K562 (cell line): ENCODE measurements at regions not wholly inside any gene's neighbourhood (a gene's known extent, or its start where the extent isn't known, plus 50 kb on each side); places are given as distances from the start of the nearest gene placed in this dataset.

ENCODE experiments used
- ATAC-seq: fragments of 200-7000 bp; cut with Tn5 transposase; 3 replicates; pipeline ENCODE4 v1.9.1; 2020; ENCODE audit warnings: moderate library complexity
- BruUV-seq: library from RNA; stranded (reverse); fragments of 400-500 nt; replicated peaks from 2 replicates; lab custom pipeline; 2021; lab: Mats Ljungman, UMichigan
- CTCF ChIA-PET: fragments of 300-600 bp; formaldehyde crosslinking; extraction: SDS; loops from one replicate; lab custom pipeline; 2021; ENCODE audit warnings: low intra/inter-chr PET ratio; lab: Yijun Ruan, JAX
- POLR2A ChIA-PET: fragments of 300-600, 350-650 bp; sonication (Branson Sonifier 250); formaldehyde crosslinking; extraction: SDS; loops from one replicate; lab custom pipeline; 2021; ENCODE audit warnings: antibody characterized with exemption, inconsistent platforms; lab: Yijun Ruan, JAX
- DNase-seq, 4 experiments: peaks; one replicate each; pipeline versions ENCODE4 v3.0.0 to v3.0.0-alpha.2; 2011 to 2018; ENCODE audit warnings: low spot score in 3 of 4, mixed read lengths in 3 of 4; ENCODE audit errors: extremely low read depth in 1 of 4
- FAIRE-seq: peaks from 2 replicates; lab custom pipeline; 2011; peaks lifted over from hg19 to GRCh38; lab: Jason Lieb, UNC
- H2AFZ ChIP-seq: 2 replicates; pipeline ENCODE4 v1.6.0; 2011; ENCODE audit warnings: low read depth, low read length, control low read depth, inconsistent platforms
- H3K27ac ChIP-seq: fragments of 200-600 bp; 3 replicates; pipeline ENCODE4 v1.8.0; 2011; ENCODE audit warnings: low read depth, mild to moderate bottlenecking, control low read depth, inconsistent platforms, low read length, moderate library complexity, mixed read lengths; ENCODE audit errors: extremely low read depth
- H3K27me3 ChIP-seq, 2 experiments: fragments of 300-600 bp in 1 of 2; 2 replicates in 1 of 2; 3 replicates in 1 of 2; pipeline versions ENCODE4 v1.6.0 to v1.8.0; 2011; ENCODE audit warnings: inconsistent platforms in 2 of 2, low read length in 2 of 2, mild to moderate bottlenecking in 1 of 2, mixed read lengths in 1 of 2, moderate library complexity in 1 of 2; ENCODE audit not compliant: control insufficient read depth in 2 of 2, insufficient read depth in 2 of 2
- H3K36me3 ChIP-seq: fragments of 300-600 bp; 3 replicates; pipeline ENCODE4 v1.8.0; 2011; ENCODE audit warnings: mild to moderate bottlenecking, low read length, inconsistent platforms; ENCODE audit not compliant: control insufficient read depth, insufficient read depth
- H3K4me1 ChIP-seq, 2 experiments: fragments of 200-600 bp in 1 of 2; replicated peaks in 1 of 2; 2 replicates in 1 of 2; 3 replicates in 1 of 2; pipeline versions ENCODE4 v1.5.1 to v1.8.0; 2011; ENCODE audit warnings: inconsistent platforms in 2 of 2, low read length in 2 of 2, mild to moderate bottlenecking in 1 of 2, mixed read lengths in 1 of 2, moderate library complexity in 1 of 2; ENCODE audit not compliant: control insufficient read depth in 2 of 2, insufficient read depth in 2 of 2
- H3K4me2 ChIP-seq: 2 replicates; pipeline ENCODE4 v1.6.1; 2011; ENCODE audit warnings: low read length, control low read depth, inconsistent platforms, mixed read lengths; ENCODE audit not compliant: insufficient read depth
- H3K4me3 ChIP-seq: fragments of 200-600 bp; sonication (generic), shearing (Covaris generic); 2 replicates; pipeline ENCODE4 v1.5.1; 2016; ENCODE audit warnings: control low read depth, inconsistent platforms
- H3K79me2 ChIP-seq: fragments of 200-600 bp; 3 replicates; pipeline ENCODE4 v1.8.0; 2011; ENCODE audit warnings: low read length, inconsistent platforms; ENCODE audit not compliant: control insufficient read depth, insufficient read depth
- H3K9ac ChIP-seq, 2 experiments: 2 replicates each; pipeline versions ENCODE4 v1.6.0 to v1.6.1; 2011; ENCODE audit warnings: low read depth in 2 of 2, low read length in 2 of 2, control low read depth in 1 of 2, inconsistent platforms in 1 of 2, mild to moderate bottlenecking in 1 of 2, mixed read lengths in 1 of 2; ENCODE audit not compliant: insufficient read depth in 1 of 2
- H3K9me1 ChIP-seq: one replicate; pipeline ENCODE4 v1.6.0; 2011; ENCODE audit warnings: inconsistent platforms, mild to moderate bottlenecking, low read length, moderate library complexity; ENCODE audit not compliant: control insufficient read depth, insufficient read depth
- H3K9me3 ChIP-seq: replicated peaks from 2 replicates; pipeline ENCODE4 v1.5.1; 2011; ENCODE audit warnings: low read depth, low read length, inconsistent platforms; ENCODE audit not compliant: control insufficient read depth, insufficient read depth
- H4K20me1 ChIP-seq: replicated peaks from 2 replicates; pipeline ENCODE4 v1.6.1; 2011; ENCODE audit warnings: low read length, inconsistent platforms, mixed read lengths; ENCODE audit not compliant: control insufficient read depth, insufficient read depth
- EHMT2 ChIP-seq: fragments of 450-650 bp; IDR thresholded peaks from 2 replicates; pipeline ENCODE4 v1.6.1; 2018; ENCODE audit warnings: antibody characterized with exemption
- ETV6 ChIP-seq, 3 experiments: fragments of 150-350 bp in 1 of 3; sonication (generic) in 1 of 3; formaldehyde crosslinking in 1 of 3; IDR thresholded peaks; 2 replicates each; pipeline versions ENCODE4 v1.6.1 to v1.8.0; 2014 to 2022; ENCODE audit warnings: borderline replicate concordance in 2 of 3, low read depth in 2 of 3, antibody characterized with exemption in 1 of 3, low read length in 1 of 3, mild to moderate bottlenecking in 1 of 3, missing genetic modification reagents in 1 of 3
- HCFC1 ChIP-seq: IDR thresholded peaks from 2 replicates; pipeline ENCODE4 v1.6.1; 2012; ENCODE audit warnings: low read depth, low read length, improper control_type of control experiment
- HMG20A ChIP-seq: fragments of 450-650 bp; formaldehyde crosslinking; conservative IDR thresholded peaks from 2 replicates; pipeline ENCODE4 v1.4.0; 2020; ENCODE audit warnings: mild to moderate bottlenecking, mixed read lengths
- NFE2 ChIP-seq: IDR thresholded peaks from 2 replicates; pipeline ENCODE4 v1.6.1; 2014; ENCODE audit warnings: antibody characterized with exemption, low read depth
- POLR2AphosphoS5 ChIP-seq: IDR thresholded peaks from 2 replicates; pipeline ENCODE4 v1.6.1; 2011; ENCODE audit warnings: mild to moderate bottlenecking, low read depth, low read length, moderate library complexity; ENCODE audit not compliant: control insufficient read depth, insufficient read depth
- RAD51 ChIP-seq: fragments of 450-650 bp; IDR thresholded peaks from 2 replicates; pipeline ENCODE4 v1.7.1; 2016; ENCODE audit warnings: low read depth, mild to moderate bottlenecking, borderline replicate concordance
- YBX1 ChIP-seq: fragments of 450-650 bp; IDR thresholded peaks from 2 replicates; pipeline ENCODE4 v1.7.1; 2016; ENCODE audit warnings: mild to moderate bottlenecking
- ZNF561 ChIP-seq: fragments of 450-650 bp; formaldehyde crosslinking; conservative IDR thresholded peaks from 2 replicates; pipeline ENCODE4 v1.4.0; 2020; ENCODE audit warnings: mild to moderate bottlenecking, moderate library complexity
- WGBS: fragments of 100-300 bp; shearing (Covaris generic); methylation state at CpG from one replicate; pipeline ENCODE4 v1.1.6; 2016; ENCODE audit warnings: low coverage, mixed read lengths; ENCODE audit not compliant: insufficient coverage; ENCODE audit errors: missing lambda C conversion rate; 5-methylcytosine and 5-hydroxymethylcytosine counted together
- in situ Hi-C: fragments of 300-500 bp; cut with MboI; formaldehyde crosslinking; loops from 4 replicates; pipeline ENCODE4 v1.15.0; 2018; ENCODE audit warnings: inconsistent platforms, mixed read lengths
- intact Hi-C: fragments of 100-400 bp; cut with micrococcal nuclease; formaldehyde crosslinking; loops from 2 replicates; pipeline ENCODE4 v1.14.2; 2022
- TF ChIP-seq, protein P1 (sequence below): sonication (generic); formaldehyde crosslinking; IDR thresholded peaks from 2 replicates; pipeline ENCODE4 v1.8.1; 2023; ENCODE audit warnings: mild to moderate bottlenecking, missing genetic modification reagents, moderate library complexity
- TF ChIP-seq, protein P2 (sequence below): fragments of 250-450 bp; sonication (Bioruptor Pico); IDR thresholded peaks from 2 replicates; pipeline ENCODE4 v1.9.0; 2021; ENCODE audit warnings: mild to moderate bottlenecking

DNA sequence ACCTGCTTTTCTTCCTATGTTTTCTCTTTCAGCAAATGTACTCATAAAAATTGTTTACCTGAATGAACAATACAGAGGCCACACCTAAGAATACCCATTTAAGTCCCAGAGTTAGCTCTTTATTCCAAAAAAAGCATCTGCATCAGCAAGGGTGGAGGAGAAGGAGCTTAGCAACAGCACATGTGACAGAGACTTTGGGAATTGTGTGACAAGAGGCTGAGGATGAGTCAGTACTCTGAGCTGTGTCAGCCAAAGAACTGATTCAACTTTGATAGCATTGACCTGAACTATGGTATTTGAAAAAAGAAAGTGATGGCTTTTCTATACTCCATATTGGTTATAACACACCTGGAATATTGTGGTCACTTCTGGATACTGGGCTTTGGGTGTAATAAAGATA, 162.7 kb downstream of the ZNF648 start (continued):
- TF ChIP-seq, protein P1, sequence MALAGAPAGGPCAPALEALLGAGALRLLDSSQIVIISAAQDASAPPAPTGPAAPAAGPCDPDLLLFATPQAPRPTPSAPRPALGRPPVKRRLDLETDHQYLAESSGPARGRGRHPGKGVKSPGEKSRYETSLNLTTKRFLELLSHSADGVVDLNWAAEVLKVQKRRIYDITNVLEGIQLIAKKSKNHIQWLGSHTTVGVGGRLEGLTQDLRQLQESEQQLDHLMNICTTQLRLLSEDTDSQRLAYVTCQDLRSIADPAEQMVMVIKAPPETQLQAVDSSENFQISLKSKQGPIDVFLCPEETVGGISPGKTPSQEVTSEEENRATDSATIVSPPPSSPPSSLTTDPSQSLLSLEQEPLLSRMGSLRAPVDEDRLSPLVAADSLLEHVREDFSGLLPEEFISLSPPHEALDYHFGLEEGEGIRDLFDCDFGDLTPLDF = no peak
- TF ChIP-seq HMG20A (CRISPR knock-in tag) (no peak), EHMT2 (0 out of 2 replicates have a peak, but pooled peaks have one; percentile 15), NFE2 (0 out of 2 replicates have a peak, but pooled peaks have one; percentile 13), RAD51 (0 out of 2 replicates have a peak, but pooled peaks have one; percentile 15)

DNA sequence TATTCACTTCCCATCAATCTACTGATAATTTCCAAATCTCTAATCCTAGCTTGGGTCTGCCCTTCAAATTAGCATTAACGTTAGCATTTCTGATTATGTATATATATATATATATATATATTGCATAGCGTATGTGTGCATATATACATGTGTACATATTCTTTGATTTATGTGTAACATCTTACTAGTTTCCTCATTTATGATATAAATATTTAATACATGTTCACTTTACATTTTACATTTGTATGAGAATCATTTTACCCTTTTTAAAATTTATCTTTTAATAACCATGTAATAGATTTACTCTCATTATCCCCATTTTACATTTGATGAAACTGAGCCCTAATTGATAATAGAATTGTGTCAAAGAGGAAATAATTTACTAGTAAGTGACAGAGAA, 164.7 kb downstream of the ZNF648 start:
- BruUV-seq = no TSS peak
- no peak overlapping the region for H3K9ac ChIP-seq
- ATAC-seq (no peak), FAIRE-seq (no peak), DNase-seq (no peak)
- H3K4me1 ChIP-seq = peaks cover 0 to 17% of the 10 kb centered on the region in 2 experiments; a peak in 4 of 5 replicates
- no peak overlapping the region for H2AFZ ChIP-seq
- no peaks in the 10 kb centered on the region; the same call in 2 of the 3 replicates for H3K36me3 ChIP-seq
- H3K27me3 ChIP-seq = no peaks in the 10 kb centered on the region
- H3K9me3 ChIP-seq = no peaks in the 10 kb centered on the region; the same call in 1 of the 2 replicates
- H3K27ac ChIP-seq = no peak overlapping the region
- ChIA-PET POLR2A (no interaction called here), CTCF (no interaction called here)
- in situ Hi-C loops (no loop called here), intact Hi-C loops (no loop called here)
- H3K4me3 ChIP-seq = no peak overlapping the region
- H3K9me1 ChIP-seq = no peaks in the 10 kb centered on the region
- WGBS = 48% methylated on average over 2 of the region's 2 CpGs
- H3K79me2 ChIP-seq = no peaks in the 10 kb centered on the region
- H4K20me1 ChIP-seq = no peaks in the 10 kb centered on the region
- H3K4me2 ChIP-seq = no peak overlapping the region
- TF ChIP-seq ZNF561 (CRISPR knock-in tag) = no peak
- TF ChIP-seq YBX1 = no peak
- TF ChIP-seq, protein P2, sequence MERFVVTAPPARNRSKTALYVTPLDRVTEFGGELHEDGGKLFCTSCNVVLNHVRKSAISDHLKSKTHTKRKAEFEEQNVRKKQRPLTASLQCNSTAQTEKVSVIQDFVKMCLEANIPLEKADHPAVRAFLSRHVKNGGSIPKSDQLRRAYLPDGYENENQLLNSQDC = no peak
- TF ChIP-seq HCFC1 = no peak
- TF ChIP-seq ETV6 (IDR thresholded peaks at IDR 0.05; ENCODE audit: borderline replicate concordance in 1 of 2, low read depth in 2 of 2, low read length in 1 of 2) = no peak
- no peak for TF ChIP-seq ETV6 (CRISPR knock-in tag; IDR thresholded peaks at IDR 0.05; ENCODE audit: borderline replicate concordance)
- no peak for TF ChIP-seq POLR2AphosphoS5
